GM18517 (cell line): ENCODE measurements at regions not wholly inside any gene's neighbourhood (a gene's known extent, or its start where the extent isn't known, plus 50 kb on each side); places are given as distances from the start of the nearest gene placed in this dataset.
"Not testable (repeated sequence)": the region's sequence is repeated elsewhere in the genome, so short reads cannot be mapped to it uniquely, and the experiment has no call there.

Experiments
- ATAC-seq: cut with Tn5 transposase; IDR thresholded peaks from one replicate; pipeline ENCODE4 v1.9.1; 2021; ENCODE audit warnings: mild to moderate bottlenecking, moderate library complexity; ENCODE audit not compliant: unreplicated experiment

GRCh38 chr4:4670869-4671268, 129.0 kb upstream of the STX18 start:
- ATAC-seq, result no peak

- no peak for ATAC-seq
These were observed 126.7 kb upstream of the STX18 start for GRCh38 chr4:4668355-4669210.

GRCh38 chr4:4667622-4668081, 125.8 kb upstream of the STX18 start:
- ATAC-seq, result no peak

- no peak for ATAC-seq
These were observed 125.1 kb upstream of the STX18 start for GRCh38 chr4:4666693-4667621.

- ATAC-seq, result no peak
These were observed 124.3 kb upstream of the STX18 start for GRCh38 chr4:4666187-4666586.

GRCh38 chr4:4664234-4664633, 122.4 kb upstream of the STX18 start:
- no peak for ATAC-seq

GRCh38 chr4:4663028-4663427, 121.2 kb upstream of the STX18 start:
- ATAC-seq, result no peak

GRCh38 chr4:4662230-4662629, 120.4 kb upstream of the STX18 start:
- ATAC-seq, result no peak

- ATAC-seq, result no peak
These were observed 118.2 kb upstream of the STX18 start for GRCh38 chr4:4659871-4660651.

GRCh38 chr4:4658052-4658451, 116.2 kb upstream of the STX18 start:
- ATAC-seq, result no peak

GRCh38 chr4:4656977-4657376, 115.1 kb upstream of the STX18 start:
- ATAC-seq, result no peak

- ATAC-seq, result no peak
These were observed 114.1 kb upstream of the STX18 start for GRCh38 chr4:4655901-4656300.

- no peak for ATAC-seq
These were observed 113.2 kb upstream of the STX18 start for GRCh38 chr4:4655011-4655410.

- no peak for ATAC-seq
These were observed 110.2 kb upstream of the STX18 start for GRCh38 chr4:4651811-4652755.

GRCh38 chr4:4647041-4647440, 105.2 kb upstream of the STX18 start:
- no peak for ATAC-seq

GRCh38 chr4:4645743-4646142, 103.9 kb upstream of the STX18 start:
- ATAC-seq, result no peak

- not testable (repeated sequence) for ATAC-seq
These were observed 102.4 kb upstream of the STX18 start for GRCh38 chr4:4644277-4644676.

- ATAC-seq, result not testable (repeated sequence)
These were observed 101.9 kb upstream of the STX18 start for GRCh38 chr4:4643743-4644142.

GRCh38 chr4:4643306-4643705, 101.5 kb upstream of the STX18 start:
- ATAC-seq, result no peak

- no peak for ATAC-seq
These were observed 100.7 kb upstream of the STX18 start for GRCh38 chr4:4642496-4643000.
